ENCODE measurements at regions not wholly inside any gene's neighbourhood (a gene's known extent, or its start where the extent isn't known, plus 50 kb on each side); places are given as distances from the start of the nearest gene placed in this dataset.

DNA sequence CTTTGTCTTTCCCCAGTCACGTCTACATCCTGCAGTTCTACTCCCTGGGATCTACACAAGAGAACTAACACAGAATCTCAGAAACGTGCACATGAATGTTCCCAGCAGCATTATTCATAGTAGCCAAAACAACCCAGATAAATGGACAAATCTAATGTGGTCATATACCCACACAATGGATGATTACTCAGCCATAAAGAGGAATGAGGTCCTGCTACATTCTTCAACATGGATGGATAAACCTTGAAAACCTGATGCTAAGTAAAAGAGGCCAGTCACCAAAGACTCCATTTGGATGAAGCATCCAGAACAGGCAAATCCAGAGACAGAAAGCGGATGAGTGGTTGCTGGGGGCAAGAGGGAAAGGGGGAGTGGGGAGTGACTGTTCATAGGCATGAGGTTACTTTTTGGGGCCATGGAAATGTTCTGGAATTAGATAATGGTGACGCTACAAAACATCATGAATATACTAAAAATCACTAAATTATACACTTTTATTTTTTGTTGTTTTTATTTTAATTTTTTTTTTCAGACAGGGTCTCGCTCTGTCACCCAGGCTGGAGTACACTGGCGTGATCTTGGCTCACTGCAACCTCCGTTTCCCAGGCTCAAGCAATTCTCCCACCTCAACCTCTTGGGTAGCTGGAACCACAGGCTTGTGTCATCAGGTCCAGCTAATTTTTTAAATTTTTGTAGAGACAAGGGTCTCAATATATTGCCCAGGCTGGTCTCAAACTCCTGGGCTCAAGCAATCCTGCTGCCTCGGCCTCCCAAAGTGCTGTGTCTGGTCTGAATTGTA lies 50.8 kb upstream of the DSN1 start:
- ATAC-seq, result no peak
- no peak for DNase-seq (ENCODE audit: missing footprints)
- intact Hi-C loops (cut with DNase I), result loop anchor here (5.0 kb wide), 1 partner anchor 38 kb away; a partner anchor contains a TSS

DNA sequence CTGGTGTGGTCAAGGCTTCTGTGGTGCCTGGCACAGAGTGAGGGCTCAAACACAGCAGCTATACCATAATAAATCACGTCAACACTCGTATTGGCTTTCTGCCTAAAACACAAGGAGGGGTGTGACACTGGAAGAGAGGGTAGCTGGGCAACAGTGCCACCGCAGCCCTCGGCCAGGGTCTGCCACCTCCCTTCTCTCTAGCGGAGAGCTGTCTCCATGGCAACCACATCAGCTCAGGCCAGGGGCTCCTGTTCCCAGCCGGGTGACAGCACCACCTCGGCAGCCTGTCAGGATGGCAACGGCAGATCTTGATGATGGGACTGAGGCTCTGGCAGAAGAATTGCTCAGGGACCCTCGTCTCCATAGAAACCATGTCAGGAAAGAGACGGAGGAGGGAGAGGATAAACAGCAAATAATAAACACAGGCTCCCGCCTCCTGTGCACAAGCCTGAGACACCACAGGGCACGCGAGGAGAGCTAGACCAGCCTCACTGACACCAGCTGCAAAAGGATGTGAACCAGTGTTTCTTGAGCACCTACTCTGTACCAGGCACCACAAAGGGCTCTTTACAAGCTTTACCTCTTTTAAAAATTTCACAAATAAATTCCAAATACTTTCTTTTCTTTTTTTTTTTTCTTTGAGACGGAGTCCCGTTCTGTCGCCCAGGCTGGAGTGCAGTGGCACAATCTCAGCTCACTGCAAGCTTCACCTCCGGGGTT lies 50.4 kb upstream of the TLDC2 start:
- intact Hi-C loops (cut with DNase I), result no loop called here
- no peak for DNase-seq (ENCODE audit: missing footprints)
- ATAC-seq, result no peak

Data from Right ventricle myocardium inferior (tissue), 1 donor.